LNCAP (cell line): ENCODE measurements at regions not wholly inside any gene's neighbourhood (a gene's known extent, or its start where the extent isn't known, plus 50 kb on each side); places are given as distances from the start of the nearest gene placed in this dataset.

Experiments
- CTCF ChIP-seq: fragments of 450-650 bp; IDR thresholded peaks from 2 replicates; pipeline ENCODE4 v1.5.1; 2017; ENCODE audit warnings: mild to moderate bottlenecking

- no peak for TF ChIP-seq CTCF
Measured at GRCh38 chr20:60819511-60819910, 432.6 kb upstream of the CDH4 start.

GRCh38 chr20:60820149-60820548 lies 431.9 kb upstream of the CDH4 start:
- no peak for TF ChIP-seq CTCF

GRCh38 chr20:60820918-60821317 lies 431.1 kb upstream of the CDH4 start:
- no peak for TF ChIP-seq CTCF

- TF ChIP-seq CTCF, result no peak
Measured at GRCh38 chr20:60822699-60823607, 429.1 kb upstream of the CDH4 start.

GRCh38 chr20:60835876-60836275 lies 416.2 kb upstream of the CDH4 start:
- no peak for TF ChIP-seq CTCF

GRCh38 chr20:60837173-60837770 lies 414.8 kb upstream of the CDH4 start:
- no peak for TF ChIP-seq CTCF

GRCh38 chr20:60838297-60838696 lies 413.8 kb upstream of the CDH4 start:
- no peak for TF ChIP-seq CTCF
